LNCaP clone FGC (cell line): ENCODE measurements at regions not wholly inside any gene's neighbourhood (a gene's known extent, or its start where the extent isn't known, plus 50 kb on each side); places are given as distances from the start of the nearest gene placed in this dataset.

Experiments
- DNase-seq: peaks from one replicate; pipeline ENCODE4 v3.0.0-alpha.2; 2011; ENCODE audit warnings: low read depth
- H3K4me3 ChIP-seq: 2 replicates; pipeline ENCODE4 v1.5.1; 2011; ENCODE audit warnings: mild to moderate bottlenecking, low read depth, low read length, control low read depth
- TF ChIP-seq, protein P1 (sequence below): IDR thresholded peaks from 2 replicates; pipeline ENCODE4 v1.5.1; 2012; ENCODE audit warnings: mild to moderate bottlenecking; ENCODE audit not compliant: control insufficient read depth, insufficient read depth; ENCODE audit errors: extremely low read depth

DNA sequence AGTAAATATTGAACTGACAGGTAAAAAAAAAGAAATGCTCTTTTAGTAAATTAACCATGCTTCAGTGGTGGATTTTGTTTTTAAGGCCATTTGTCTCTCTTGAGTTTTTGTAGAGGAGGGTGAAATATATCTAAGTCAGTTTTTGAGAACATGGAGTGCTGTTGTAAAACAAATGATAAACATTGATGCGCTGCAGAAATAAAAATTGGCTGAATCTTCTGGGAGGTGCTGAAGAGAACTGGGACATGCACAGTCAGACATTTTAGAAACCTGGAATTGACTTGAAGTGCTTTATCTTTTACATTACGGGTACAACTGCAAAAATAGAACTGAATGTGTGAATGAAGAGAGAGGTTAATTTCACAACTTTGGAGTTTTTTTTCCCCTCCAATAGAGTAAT lies 203.0 kb upstream of the HDAC9 start:
- TF ChIP-seq, protein P1, sequence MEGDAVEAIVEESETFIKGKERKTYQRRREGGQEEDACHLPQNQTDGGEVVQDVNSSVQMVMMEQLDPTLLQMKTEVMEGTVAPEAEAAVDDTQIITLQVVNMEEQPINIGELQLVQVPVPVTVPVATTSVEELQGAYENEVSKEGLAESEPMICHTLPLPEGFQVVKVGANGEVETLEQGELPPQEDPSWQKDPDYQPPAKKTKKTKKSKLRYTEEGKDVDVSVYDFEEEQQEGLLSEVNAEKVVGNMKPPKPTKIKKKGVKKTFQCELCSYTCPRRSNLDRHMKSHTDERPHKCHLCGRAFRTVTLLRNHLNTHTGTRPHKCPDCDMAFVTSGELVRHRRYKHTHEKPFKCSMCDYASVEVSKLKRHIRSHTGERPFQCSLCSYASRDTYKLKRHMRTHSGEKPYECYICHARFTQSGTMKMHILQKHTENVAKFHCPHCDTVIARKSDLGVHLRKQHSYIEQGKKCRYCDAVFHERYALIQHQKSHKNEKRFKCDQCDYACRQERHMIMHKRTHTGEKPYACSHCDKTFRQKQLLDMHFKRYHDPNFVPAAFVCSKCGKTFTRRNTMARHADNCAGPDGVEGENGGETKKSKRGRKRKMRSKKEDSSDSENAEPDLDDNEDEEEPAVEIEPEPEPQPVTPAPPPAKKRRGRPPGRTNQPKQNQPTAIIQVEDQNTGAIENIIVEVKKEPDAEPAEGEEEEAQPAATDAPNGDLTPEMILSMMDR: no peak
- no peak overlapping the region for H3K4me3 ChIP-seq
- DNase-seq: no peak

DNA sequence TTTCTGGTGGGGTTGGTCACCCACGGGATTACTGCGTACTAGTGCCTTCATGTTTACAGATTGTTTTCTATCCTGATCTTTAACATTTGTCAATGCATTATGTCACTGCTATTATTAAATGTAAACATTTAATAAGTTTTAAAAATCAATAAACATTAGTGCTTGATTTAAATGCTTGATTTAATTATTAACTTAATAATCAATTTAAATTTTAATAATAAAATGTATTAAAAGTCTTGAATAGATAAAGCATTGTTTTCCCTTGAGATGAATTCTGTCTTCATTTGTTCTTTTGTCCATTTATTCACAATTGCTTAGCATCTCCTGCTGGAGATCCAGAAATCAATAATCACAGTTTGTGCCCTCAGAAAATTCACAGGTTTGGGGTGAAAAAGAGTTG lies 201.8 kb upstream of the HDAC9 start:
- DNase-seq: no peak
- H3K4me3 ChIP-seq: no peak overlapping the region
- TF ChIP-seq, protein P1: no peak

DNA sequence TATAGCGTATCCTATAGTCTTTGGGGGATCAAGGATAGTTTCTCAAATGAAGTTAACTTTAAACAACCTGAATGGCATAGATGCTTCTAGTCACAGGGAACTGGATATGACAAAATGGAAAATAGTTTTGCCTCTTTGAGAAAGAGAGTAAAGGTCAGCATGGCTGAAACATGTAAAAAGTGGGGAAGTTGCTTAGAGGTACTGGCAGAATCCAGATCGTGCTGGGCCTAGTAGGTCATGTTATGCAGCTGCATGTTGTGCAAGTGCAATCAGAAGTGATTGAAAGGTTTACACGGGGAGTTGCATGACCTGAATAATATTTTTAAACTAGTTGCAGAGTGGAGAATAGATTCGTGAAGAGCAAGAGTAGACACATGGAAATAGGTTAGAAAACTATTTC lies 201.1 kb upstream of the HDAC9 start:
- DNase-seq: no peak
- no peak overlapping the region for H3K4me3 ChIP-seq
- TF ChIP-seq, protein P1: no peak

DNA sequence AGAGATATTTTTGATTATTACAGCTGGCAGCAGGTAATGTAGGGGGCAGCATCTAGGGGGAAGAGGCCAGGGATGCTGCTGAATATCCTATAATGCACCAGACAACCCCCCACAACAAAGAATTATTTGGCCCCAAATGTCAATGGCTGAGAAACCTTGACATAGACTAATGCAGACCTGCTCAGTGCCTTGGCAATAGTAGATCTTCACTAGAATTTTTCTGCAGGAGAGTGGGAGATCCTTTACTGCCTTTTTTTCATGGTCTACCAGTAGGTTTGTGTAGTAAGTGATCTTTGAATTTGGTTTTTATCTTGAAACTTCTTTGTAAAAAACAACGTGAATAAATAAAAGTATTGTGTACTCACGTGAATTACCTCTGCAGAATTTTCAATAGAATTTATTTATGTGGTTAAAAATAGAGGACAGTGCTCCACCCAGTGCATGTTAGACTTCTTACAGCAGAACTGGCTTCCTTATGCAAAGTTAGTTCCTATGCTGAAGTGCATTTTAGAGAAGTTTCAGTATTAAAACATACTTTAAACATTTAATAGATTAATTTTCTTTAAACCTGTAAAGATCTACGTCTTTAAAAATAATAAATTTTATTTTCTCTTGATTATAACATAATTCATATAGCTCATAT lies 199.6 kb upstream of the HDAC9 start:
- no peak for DNase-seq
- no peak overlapping the region for H3K4me3 ChIP-seq
- TF ChIP-seq, protein P1: 0 out of 2 replicates have a peak, but pooled peaks have one; percentile 7

DNA sequence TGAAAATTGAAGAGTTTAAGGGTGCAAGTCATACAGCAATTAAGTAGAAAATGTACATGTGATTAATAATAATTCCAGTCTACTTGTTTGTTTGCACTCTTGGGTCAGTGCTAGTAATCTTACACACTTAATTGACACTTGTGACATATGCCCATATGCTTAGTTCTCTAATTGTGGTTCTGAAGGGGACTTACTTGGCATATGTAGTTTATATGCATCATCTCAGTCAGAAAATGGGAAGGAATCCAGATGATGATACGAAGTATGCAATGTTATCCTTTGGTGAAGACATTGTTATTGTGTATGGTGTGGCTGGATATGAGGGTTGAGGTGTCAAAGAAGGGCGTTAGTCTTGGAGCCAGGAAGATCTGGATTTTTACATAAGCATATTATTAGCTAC lies 193.5 kb upstream of the HDAC9 start:
- H3K4me3 ChIP-seq: no peak overlapping the region
- TF ChIP-seq, protein P1: no peak
- DNase-seq: no peak

DNA sequence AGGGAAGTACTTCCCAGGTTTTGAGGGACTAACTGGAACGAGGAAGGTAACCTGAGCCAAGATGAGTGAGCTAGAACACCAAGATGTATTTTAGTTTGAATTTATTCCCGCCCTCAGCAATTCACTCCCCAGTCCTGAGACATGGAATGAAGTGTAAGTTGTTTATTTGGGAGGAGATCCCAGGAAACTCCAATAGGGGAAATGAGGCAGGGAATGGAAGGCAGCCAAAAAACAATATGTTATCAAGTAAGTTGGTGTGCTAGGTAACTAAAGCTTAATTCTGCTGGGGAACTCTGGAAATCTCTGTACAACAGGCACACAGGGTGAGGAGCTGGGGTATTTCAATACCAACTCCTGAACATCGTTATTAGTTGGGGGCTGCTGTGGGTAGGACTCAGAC lies 189.7 kb upstream of the HDAC9 start:
- TF ChIP-seq, protein P1: no peak
- DNase-seq: no peak
- H3K4me3 ChIP-seq: no peak overlapping the region

DNA sequence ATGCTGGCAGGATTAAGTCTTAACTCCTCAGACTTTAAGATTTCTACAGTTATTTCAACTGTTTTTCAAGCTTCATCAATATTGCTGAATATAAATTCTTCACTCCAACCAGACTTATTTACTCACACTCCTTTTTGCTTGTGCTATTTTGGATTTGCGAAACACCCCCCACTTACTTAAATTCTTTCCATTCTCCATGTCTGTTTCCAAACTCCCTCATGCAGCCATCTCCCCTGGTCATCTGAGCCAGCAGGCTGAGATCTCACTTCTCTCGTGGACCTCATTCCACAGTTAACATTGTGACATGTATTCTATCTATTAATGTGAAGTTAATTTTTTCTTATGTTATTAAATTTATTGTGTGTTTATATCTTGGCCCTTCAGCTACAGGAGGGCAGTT lies 188.9 kb upstream of the HDAC9 start:
- TF ChIP-seq, protein P1: no peak
- H3K4me3 ChIP-seq: no peak overlapping the region
- DNase-seq: no peak
